ENCODE measurements at regions not wholly inside any gene's neighbourhood (a gene's known extent, or its start where the extent isn't known, plus 50 kb on each side); places are given as distances from the start of the nearest gene placed in this dataset.

DNA sequence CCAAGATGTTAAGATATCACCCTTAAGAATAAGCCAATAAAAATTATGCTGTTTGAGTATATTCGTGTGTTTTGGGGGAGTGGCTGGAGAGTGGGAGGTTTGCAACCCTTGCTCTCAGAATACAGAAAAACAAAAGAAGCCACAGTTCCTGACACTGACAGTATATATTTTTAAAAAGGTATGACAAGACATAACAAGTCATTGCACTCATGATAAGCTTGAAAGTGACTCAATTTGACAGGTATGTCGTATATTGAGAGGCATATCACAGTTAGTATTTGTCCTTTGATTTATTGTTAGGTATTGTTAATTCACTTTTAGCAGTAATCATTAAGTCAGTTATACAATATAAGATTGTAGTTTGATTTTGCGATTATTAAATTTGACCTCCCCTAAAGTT is 73.1 kb upstream of the TSC22D2 start:
- Histone ChIP-seq H4K5ac (ENCODE audit: insufficient read length, low read depth, low read length) (no peak overlapping the region), H2AK5ac (ENCODE audit: low read depth, low read length) (no peak overlapping the region), H3K56ac (replicated peaks; ENCODE audit: insufficient read length, low read depth, low read length) (no peak overlapping the region), H3K9me3 (ENCODE audit: insufficient read depth in 2 of 2, low read depth in 1 of 2, low read length in 1 of 2) (no peaks in the 10 kb centered on the region), H3K79me2 (ENCODE audit: control insufficient read depth in 1 of 2, insufficient read depth in 2 of 2, low read length in 2 of 2) (no peaks in the 10 kb centered on the region), H3K79me1 (ENCODE audit: low read depth, low read length) (no peaks in the 10 kb centered on the region), H2BK15ac (ENCODE audit: low read length) (no peak overlapping the region), H4K20me1 (replicated peaks in 1 of 2; ENCODE audit: control insufficient read depth in 1 of 2, insufficient read depth in 2 of 2, low read length in 2 of 2) (no peaks in the 10 kb centered on the region), H4K91ac (replicated peaks; ENCODE audit: insufficient read length, low read length) (no peak overlapping the region), H3K23me2 (ENCODE audit: low read depth, low read length) (no peaks in the 10 kb centered on the region), H3K27ac (ENCODE audit: low read depth, low read length) (no peak overlapping the region), H3K27me3 (replicated peaks in 1 of 4; ENCODE audit: control insufficient read depth in 3 of 4, extremely low read depth in 1 of 4, insufficient read depth in 3 of 4, low read length in 3 of 4) (no peaks in the 10 kb centered on the region), H3K36me3 (ENCODE audit: control insufficient read depth in 2 of 4, insufficient read depth in 4 of 4, low read length in 3 of 4) (no peaks in the 10 kb centered on the region), H3K9ac (replicated peaks in 1 of 4; ENCODE audit: extremely low read depth in 1 of 4, low read depth in 3 of 4, low read length in 3 of 4) (no peak overlapping the region), H2BK12ac (ENCODE audit: low read depth, low read length) (no peak overlapping the region), H2AFZ (ENCODE audit: low read length) (no peak overlapping the region), H2BK5ac (ENCODE audit: low read depth, low read length) (no peak overlapping the region), H4K8ac (ENCODE audit: extremely low read depth, insufficient read depth, low read length) (no peak overlapping the region), H3K14ac (ENCODE audit: insufficient read length) (no peak overlapping the region), H3K18ac (ENCODE audit: extremely low read depth, low read length) (no peak overlapping the region), H3K23ac (ENCODE audit: insufficient read length) (no peak overlapping the region), H3K4me2 (ENCODE audit: insufficient read depth in 1 of 2, low read depth in 2 of 2, low read length in 2 of 2) (peak overlapping the region in 1 of 2 experiments; percentile 47; a peak in 1 of 4 replicates), H3K4me1 (replicated peaks in 1 of 4; ENCODE audit: control insufficient read depth in 3 of 4, insufficient read depth in 4 of 4, low read length in 3 of 4) (peaks cover 0 to 7% (median 2%) of the 10 kb centered on the region in 4 experiments; a peak in 3 of 7 replicates), H3K4ac (replicated peaks; ENCODE audit: insufficient read length, low read depth, low read length) (no peak overlapping the region), H2BK20ac (ENCODE audit: low read length) (no peak overlapping the region), H2BK120ac (replicated peaks; ENCODE audit: low read depth, low read length) (no peak overlapping the region), H3K4me3 (ENCODE audit: extremely low read depth in 1 of 4, insufficient read depth in 2 of 4, low read depth in 3 of 4, low read length in 4 of 4) (peak overlapping the region in 1 of 4 experiments; percentile 25; a peak in 1 of 8 replicates)
- CTCF ChIA-PET (ENCODE audit: partially characterized antibody): interaction anchor here (1.0 kb wide), 1 partner anchor 32 kb away, joined by 4 read pairs; no protein-coding TSS in a partner anchor
- TF ChIP-seq TAF1 (IDR thresholded peaks at IDR 0.05; ENCODE audit: low read depth, low read length) (no peak), SP2 (IDR thresholded peaks at IDR 0.05; ENCODE audit: low read length) (no peak), TAF7 (optimal IDR thresholded peaks at IDR 0.05; ENCODE audit: borderline replicate concordance, low read depth, low read length) (no peak), RAD21 (IDR thresholded peaks at IDR 0.05 in 1 of 2, conservative IDR thresholded peaks at IDR 0.05 in 1 of 2; ENCODE audit: low read depth in 2 of 2, low read length in 2 of 2) (no peak), TBP (IDR thresholded peaks at IDR 0.05; ENCODE audit: low read depth, low read length) (no peak), SIRT6 (IDR thresholded peaks at IDR 0.05; ENCODE audit: low read length) (no peak), SIN3A (conservative IDR thresholded peaks at IDR 0.05 in 1 of 2, IDR thresholded peaks at IDR 0.05 in 1 of 2; ENCODE audit: low read depth in 1 of 2, low read length in 2 of 2) (no peak), SRF (IDR thresholded peaks at IDR 0.05; ENCODE audit: low read depth, low read length) (no peak)
- TF ChIP-seq, protein P1, sequence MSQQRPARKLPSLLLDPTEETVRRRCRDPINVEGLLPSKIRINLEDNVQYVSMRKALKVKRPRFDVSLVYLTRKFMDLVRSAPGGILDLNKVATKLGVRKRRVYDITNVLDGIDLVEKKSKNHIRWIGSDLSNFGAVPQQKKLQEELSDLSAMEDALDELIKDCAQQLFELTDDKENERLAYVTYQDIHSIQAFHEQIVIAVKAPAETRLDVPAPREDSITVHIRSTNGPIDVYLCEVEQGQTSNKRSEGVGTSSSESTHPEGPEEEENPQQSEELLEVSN (IDR thresholded peaks at IDR 0.05): no peak
- TF ChIP-seq, protein P2, sequence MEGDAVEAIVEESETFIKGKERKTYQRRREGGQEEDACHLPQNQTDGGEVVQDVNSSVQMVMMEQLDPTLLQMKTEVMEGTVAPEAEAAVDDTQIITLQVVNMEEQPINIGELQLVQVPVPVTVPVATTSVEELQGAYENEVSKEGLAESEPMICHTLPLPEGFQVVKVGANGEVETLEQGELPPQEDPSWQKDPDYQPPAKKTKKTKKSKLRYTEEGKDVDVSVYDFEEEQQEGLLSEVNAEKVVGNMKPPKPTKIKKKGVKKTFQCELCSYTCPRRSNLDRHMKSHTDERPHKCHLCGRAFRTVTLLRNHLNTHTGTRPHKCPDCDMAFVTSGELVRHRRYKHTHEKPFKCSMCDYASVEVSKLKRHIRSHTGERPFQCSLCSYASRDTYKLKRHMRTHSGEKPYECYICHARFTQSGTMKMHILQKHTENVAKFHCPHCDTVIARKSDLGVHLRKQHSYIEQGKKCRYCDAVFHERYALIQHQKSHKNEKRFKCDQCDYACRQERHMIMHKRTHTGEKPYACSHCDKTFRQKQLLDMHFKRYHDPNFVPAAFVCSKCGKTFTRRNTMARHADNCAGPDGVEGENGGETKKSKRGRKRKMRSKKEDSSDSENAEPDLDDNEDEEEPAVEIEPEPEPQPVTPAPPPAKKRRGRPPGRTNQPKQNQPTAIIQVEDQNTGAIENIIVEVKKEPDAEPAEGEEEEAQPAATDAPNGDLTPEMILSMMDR (IDR thresholded peaks at IDR 0.05; ENCODE audit: control extremely low read depth in 1 of 3, insufficient read depth in 1 of 3, low read depth in 1 of 3, low read length in 3 of 3): no peak
- FAIRE-seq: no peak
- POLR2A ChIA-PET (ENCODE audit: partially characterized antibody): interaction anchor here (2.2 kb wide), 1 partner anchor 23 kb away, joined by 4 read pairs; no protein-coding TSS in a partner anchor
- 81% methylated on average over 3 of the region's 3 CpGs; no CpG with 5 or more reads in 1 of the 2 experiments for WGBS, 2 experiments (ENCODE audit: extremely low coverage in 1 of 2, insufficient coverage in 1 of 2, insufficient read length in 1 of 2, insufficient replicate concordance in 2 of 2, low coverage in 1 of 2, low lambda C conversion rate in 2 of 2, missing lambda C conversion rate in 1 of 2)
- DNase-seq (ENCODE audit: low read depth in 1 of 2, low spot score in 2 of 2): no peak
